Activated T-cell treated with anti-CD3 and anti-CD28 coated beads for 48 hours (primary cell): ENCODE measurements at regions not wholly inside any gene's neighbourhood (a gene's known extent, or its start where the extent isn't known, plus 50 kb on each side); places are given as distances from the start of the nearest gene placed in this dataset.

Source experiments
- DNase-seq: peaks from one replicate; pipeline ENCODE4 v3.0.0-alpha.2; 2020; ENCODE audit warnings: low read depth

GRCh38 chr16:85326113-85326793 lies 214.0 kb upstream of the CIBAR2 start:
- no peak for DNase-seq

DNA sequence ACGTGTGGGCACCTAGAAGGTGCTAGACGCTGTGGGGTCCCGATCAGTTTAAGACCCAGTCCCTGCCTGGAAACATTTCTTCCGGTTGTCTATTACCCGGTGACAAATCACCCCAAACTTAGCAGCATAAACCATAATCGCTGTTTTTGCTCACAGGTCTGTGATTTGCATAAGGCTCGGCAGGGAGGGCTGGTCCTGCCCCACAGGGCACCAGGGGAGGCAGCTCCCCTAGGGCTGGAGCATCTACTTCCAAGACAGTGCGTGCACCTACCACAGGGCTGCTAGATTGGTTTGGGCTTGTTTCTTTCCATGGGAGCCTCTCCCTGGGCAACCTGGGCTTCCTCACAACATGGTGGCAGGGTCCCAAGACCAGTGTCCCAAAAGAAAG lies 214.5 kb upstream of the CIBAR2 start:
- DNase-seq, result no peak

DNA sequence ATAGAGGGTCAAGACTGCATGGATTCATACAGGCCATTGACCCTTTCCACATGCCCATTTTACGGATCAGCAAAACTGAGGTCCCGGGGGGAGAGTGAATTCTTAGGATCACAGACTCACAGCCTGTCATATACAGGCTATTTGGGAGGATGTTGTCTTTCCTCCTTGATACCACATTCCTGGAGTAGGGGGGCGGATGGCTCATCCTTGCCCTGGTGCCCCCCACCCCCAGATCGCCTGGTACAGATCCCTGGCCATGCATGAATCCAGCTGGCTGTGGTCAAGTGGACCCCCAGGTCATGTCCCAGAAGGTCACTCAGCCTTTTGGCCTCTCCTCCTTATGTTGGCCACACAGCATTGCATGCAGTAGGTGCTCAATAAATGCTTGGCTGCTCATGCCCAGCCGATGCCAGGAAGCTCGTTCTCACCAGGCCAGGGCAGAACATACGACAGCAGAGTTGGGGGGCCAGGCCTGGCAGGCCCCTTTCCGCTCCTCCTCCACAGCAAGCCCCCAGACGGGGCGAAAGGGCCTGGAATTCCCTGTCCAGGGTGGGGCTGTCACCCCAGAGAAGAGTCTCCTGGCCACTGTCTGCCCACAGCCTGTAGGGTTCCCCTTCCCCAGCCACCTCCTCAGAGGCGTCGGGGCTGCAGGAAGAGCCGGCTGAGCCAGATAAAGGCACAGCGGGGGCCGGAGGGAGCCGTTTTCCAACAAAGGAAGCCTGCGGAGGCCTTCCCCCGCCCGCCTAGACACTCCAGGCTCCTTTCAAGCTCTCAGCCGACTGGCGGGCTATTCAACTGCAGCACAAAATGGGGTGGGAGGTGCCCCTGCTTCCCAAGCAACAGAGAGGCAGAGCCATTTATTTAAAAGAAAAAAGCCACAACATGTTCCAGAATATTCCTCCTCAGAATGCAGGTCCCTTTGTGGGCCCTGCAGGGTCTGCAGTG lies 215.7 kb upstream of the CIBAR2 start:
- DNase-seq, result no peak

DNA sequence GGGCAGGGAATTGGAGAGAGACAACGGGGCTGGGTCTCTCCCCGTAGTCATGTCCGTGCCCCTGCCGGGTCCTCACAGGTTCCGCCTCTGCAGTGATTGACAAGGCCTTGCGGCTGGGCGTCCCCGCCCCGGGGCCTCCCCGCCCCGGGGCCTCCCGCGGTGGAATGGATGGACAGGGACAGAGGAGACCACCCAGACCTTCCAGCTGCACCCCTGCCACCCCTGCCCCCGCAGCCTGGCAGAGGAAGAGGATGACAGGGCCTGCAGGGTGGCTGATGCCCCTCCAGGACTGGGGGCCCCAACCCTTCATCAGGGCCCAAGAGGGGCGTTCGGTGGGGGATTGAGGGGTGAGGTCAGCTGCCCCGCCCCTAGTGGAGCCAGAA lies 216.4 kb upstream of the CIBAR2 start:
- DNase-seq, result no peak

GRCh38 chr16:85329059-85329812 lies 217.0 kb upstream of the CIBAR2 start:
- no peak for DNase-seq

DNA sequence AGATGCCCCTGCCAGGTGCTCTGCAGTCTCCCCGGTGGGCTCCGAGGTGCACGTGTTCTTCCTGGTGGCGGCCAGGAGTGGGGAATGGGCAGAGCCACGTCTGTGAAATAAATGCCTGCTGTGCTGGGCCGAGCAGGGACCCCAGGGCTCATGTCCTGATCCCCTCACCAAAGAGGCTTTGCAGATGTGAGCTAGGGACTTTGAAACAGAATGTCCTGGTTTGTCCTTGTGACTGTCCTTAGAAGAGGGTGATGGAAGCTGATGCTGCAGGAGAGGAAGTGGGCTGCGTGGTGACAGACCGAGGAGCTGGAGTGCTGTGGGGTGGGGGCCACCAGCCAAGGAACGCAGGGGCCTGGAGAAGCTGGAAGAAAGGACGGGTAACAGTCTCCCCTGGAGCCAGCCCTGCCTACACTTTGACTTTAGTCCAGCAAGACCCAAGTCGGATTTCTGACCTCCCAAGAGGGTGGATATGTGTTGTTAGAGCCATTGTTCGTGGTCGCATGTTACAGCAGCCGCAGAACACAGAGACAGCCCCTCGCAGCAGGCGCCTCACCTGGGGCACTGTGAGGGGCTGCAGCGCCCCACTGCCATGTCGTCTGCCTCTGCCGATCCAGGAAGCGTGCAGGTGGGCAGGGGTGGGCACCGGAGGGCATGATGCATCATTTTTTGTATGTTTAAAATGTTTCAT lies 217.9 kb upstream of the CIBAR2 start:
- no peak for DNase-seq

DNA sequence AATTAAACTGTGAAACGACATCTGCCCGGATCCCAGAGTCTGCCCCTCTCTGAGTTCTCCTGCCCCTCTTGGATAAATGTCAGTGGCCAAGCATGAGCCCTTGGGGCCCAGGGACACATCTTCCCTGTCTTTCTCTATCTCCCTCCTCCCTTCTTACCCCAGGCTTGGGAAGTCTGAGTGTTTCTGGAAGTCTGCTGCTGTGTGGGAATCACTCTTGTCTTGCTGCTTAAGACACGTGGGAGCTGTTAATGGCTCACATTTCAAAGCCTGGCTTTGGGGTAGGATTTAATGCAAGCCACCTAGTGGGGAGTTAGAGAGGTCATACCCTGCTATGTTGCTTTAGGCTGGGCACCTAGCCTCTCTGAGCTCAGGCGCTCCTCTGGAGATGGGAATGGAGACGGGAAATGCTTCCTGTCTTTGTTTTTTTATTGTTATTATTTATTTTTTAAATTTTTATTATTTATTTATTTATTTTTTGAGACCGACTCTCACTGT lies 218.5 kb upstream of the CIBAR2 start:
- no peak for DNase-seq

DNA sequence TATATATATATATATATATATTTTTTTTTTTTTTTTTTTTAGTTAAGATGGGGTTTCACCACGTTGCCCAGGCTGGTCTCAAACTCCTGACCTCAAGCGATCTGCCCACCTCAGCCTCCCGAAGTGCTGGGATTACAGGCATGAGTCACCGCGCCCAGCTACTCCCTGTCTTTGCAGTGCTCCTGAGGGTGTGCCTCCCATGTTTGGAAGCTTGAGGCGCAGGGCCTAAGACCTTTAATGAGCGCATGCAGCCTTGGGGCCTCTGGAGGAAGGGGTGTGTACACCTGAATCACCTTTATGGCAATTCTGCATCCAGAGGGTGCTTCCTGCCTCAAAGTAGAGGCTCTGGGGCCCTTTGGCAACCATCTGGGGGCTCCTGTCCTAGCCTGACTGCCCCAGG lies 219.4 kb upstream of the CIBAR2 start:
- DNase-seq, result no peak

DNA sequence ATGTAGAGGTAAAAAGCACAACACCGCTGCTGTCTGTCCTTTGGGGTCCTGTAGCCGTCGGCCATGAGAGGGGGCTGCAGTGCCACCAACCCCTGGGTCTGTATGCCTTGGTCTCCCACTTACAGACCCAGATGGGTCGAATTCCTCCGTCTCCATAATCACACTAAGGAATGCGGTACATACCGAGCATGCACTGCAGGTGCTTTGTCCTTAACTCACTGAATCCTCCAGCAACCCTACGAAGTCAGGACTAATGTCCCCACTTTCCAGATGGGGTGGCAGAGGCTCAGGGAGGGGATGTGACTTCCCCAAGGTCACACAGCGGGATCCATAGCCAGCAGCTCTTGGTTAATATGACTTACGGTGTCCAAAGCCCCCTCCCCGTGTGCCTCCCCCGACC lies 219.9 kb upstream of the CIBAR2 start:
- no peak for DNase-seq

- no peak for DNase-seq
These were observed 221.1 kb upstream of the CIBAR2 start for GRCh38 chr16:85333337-85333736.

- no peak for DNase-seq
These were observed 221.7 kb upstream of the CIBAR2 start for GRCh38 chr16:85333744-85334640.

- DNase-seq, result peak; percentile 15
These were observed 222.7 kb upstream of the CIBAR2 start for GRCh38 chr16:85334718-85335583.

DNA sequence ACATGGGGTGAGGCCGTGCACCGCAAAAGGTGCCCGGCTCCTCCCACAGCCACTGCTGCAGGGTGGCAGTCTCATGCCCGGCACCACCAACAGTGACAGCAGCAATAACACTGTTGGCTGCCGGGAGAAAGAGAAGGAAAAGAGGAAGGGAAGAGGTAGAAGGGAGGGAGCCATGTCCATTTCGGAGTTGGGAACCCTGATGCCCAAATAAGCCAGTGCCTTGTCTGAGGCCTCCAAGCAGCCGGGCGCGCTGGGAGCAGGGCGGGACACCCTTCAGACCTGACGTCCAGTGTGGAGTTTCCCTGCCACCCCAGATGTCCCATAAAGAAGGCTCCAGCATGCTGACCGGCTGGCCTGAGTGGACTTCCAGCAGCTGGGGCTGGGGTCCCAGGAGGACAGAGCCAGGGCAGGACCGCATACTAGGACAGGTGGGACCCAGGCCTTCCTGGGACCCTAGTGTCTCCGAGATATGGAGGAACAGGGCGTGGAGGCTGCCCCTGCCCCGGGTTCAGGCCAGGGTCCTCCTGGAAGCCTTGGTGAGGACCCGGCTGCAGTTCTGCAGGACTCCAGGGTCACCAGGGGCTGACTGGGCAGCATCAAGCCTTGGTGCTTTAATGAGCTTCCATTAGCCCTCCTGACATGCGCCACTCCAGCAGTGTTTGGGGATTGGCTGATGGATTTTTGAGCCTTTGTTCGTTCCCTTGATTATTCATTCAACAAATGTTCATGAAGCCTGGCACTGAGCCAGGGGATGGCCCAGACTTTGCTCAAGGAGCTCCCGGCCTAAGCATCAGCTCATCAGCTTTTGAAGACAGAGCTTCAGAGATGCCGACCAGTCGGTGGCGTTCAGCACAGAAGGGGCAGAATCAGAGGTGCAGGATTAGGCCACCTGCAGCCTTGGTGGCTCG lies 223.6 kb upstream of the CIBAR2 start:
- DNase-seq, result no peak

DNA sequence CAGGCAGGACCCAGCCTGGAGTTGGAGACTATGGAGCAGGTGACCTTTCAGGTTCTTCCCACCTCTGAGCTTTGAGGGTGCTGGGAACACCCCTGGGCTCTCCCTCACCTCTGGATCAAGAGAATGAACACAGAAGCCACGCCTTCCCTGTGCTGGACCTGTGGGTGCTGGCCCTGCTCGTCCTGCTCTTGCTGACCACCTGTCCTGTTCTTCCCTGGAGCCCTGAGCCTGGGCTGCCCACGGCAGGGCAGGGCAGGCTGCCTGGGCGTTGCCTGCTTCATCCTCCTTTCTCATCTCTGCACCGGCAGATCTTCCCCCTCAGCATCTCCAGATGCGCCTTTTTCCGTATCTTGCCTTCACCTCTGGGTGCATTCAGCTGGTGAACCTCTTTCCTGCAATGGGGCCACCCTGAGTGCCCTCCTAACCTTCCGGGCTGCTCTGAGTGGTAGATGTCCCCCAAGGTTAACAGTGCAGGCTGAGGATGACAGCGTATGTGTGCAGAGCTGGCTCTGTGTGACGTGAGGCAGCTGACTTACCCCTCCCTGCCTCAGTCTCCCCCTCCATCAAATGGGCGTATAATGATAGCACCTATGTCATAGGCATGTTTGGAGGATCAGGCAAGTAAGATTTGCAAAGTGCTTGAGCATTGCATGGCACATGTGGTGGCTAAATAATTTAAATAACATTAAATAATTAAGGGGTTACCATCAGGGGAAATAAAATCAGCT lies 225.8 kb upstream of the CIBAR2 start:
- DNase-seq, result no peak

DNA sequence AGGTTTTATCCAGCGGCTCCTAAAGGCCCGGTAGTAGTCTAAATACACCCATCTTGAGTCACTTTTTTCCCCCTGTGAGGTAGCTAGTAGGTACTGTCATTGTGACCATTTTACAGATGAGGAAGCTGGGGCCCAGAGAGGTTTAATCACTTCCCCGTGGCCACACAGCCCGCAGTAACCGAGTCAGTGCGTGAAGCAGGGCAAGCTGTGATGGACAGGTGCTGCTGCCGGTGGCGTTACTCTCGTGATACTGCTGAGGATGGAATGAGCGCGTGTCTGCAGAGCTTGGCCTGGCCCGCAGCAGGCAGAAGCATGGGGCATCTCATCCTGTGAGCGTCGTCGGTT lies 226.3 kb upstream of the CIBAR2 start:
- DNase-seq, result no peak

DNA sequence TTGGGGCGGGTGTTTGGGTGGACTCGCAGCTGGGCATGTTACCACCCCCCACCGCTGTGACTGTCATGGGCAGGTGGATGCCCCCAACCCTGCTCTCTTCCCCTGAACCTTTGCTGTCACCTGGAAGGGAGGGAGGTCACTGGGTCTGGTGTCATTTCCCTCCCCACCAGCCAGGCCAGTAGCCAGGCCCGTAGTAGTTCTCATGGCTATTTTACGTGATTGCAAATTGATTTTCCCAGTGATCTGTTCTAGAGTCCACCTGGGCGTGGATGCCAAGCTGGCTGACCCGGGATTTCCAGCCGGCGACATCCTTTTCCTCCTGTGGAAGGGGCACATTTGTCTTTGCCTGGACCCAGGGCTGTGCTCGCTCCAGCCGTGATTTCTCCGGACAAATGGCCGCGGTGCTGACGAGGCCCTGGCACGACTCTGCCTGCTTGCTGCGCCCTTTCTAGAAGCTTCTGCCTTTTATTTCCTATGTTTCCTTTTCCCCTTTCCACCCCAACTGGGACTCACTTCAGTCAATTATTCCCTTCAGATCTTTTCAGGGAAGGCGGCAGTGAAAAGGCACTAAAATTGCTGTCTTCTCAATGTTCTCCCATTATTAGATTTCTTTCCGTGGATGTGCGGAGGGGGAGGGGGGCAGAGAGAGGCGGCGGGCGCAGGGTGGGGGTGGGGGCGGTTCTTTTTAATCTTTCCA lies 226.9 kb upstream of the CIBAR2 start:
- DNase-seq, result no peak

DNA sequence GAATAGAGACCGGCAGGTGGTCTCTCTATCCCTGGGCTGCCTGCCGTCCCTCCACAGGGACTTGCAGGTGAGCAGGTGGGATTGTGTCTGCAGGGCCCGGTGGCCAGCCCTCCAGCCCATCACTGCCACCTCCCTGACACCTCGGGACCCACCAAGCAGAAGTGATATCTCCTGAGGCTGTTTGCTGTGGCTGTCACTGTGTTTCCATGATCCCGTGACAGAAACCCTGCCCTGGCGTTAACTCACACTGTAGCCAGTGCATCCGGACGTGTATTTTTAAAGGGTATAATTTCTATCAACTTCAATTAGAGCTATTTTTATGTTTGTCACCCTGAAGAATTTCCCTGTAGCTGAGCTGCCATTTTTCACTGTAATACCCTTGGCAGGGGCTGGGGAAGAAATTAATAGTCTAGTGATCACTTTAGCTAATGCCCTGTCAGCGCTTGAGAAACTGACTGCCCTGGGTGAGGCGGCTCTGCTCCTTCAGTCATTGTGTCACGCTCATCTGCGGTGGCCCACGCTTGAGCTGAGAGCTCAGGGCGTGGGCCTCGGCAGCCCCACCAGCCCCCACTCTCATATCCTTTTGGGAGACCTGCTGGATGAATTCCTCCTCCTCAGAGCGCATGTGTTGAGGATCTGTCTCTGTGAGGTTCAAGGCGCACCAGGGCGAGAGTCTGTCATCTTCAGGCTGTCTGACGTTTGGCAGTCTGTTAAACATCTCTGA lies 229.9 kb upstream of the CIBAR2 start:
- no peak for DNase-seq
